ENCODE measurements at regions not wholly inside any gene's neighbourhood (a gene's known extent, or its start where the extent isn't known, plus 50 kb on each side); places are given as distances from the start of the nearest gene placed in this dataset.

- no peak for TF ChIP-seq TAF1 (IDR thresholded peaks at IDR 0.05; ENCODE audit: low read depth, low read length)
- no peak for TF ChIP-seq POLR2A (IDR thresholded peaks at IDR 0.05; ENCODE audit: low read depth, low read length)
- no peak for TF ChIP-seq POLR2AphosphoS5 (IDR thresholded peaks at IDR 0.05; ENCODE audit: low read depth, low read length)
- no peak for TF ChIP-seq POU2F2 (IDR thresholded peaks at IDR 0.05; ENCODE audit: low read depth, low read length)
- no peak for TF ChIP-seq SPI1 (IDR thresholded peaks at IDR 0.05; ENCODE audit: low read depth, low read length)
- TF ChIP-seq PAX5 (IDR thresholded peaks at IDR 0.05; ENCODE audit: insufficient read depth, low read length, severe bottlenecking) = no peak
Observed at GRCh38 chr2:74081030-74081762, 66.5 kb downstream of the BOLA3 start.
